ENCODE measurements at regions not wholly inside any gene's neighbourhood (a gene's known extent, or its start where the extent isn't known, plus 50 kb on each side); places are given as distances from the start of the nearest gene placed in this dataset.

DNA sequence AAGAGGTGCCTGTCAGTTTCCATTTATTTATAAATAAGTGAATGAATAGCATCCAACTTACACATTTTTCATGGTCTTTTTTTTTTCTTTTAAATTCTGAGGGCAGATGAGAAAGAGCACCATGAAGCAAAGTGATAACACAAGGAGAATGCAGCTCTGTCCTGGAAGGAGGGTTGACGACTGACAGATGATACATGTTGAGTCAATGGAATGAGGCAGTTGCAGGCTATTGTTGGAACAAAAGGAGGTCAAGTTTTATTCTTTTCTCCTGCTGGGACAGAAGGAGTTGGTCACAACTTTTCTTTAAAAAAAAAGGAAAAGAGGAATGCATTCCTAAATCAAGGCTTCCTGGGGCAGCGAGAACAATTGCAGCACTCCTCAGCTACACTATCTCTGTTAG is 119.9 kb upstream of the PLEKHG7 start:
- H3K9me3 Mint-ChIP-seq, result peaks cover 1% of the 10 kb centered on the region
- no peak overlapping the region for H3K4me3 Mint-ChIP-seq
- no peaks in the 10 kb centered on the region for H3K27me3 Mint-ChIP-seq
- no peaks in the 10 kb centered on the region for H3K4me1 Mint-ChIP-seq
- no peak for ATAC-seq (ENCODE audit: low read depth)
- no peak for DNase-seq (ENCODE audit: low spot score in 2 of 2)
- H3K36me3 Mint-ChIP-seq, result peaks cover 2% of the 10 kb centered on the region
- H3K27ac Mint-ChIP-seq, result no peak overlapping the region

DNA sequence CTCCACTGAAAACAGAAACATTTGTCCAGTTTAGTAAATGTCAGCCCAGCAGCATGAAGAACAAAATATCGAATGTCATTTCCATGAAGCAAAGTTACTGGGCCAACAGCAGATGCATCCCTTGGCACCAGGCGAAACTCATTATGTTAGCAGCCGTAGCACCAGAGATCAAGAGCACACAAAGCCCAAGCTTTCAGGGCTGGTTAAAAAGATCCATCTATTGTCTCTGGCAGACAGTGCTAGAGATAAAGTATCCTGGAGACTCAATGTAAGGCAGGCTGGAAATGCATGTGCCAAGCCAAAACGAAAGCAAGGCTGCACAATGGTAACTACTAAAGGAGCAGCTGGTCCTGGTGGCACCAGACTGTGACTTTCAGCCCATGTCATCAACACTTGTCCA is 120.3 kb upstream of the PLEKHG7 start:
- Mint-ChIP-seq H3K9me3 (peaks cover 1% of the 10 kb centered on the region), H3K4me1 (no peaks in the 10 kb centered on the region), H3K27me3 (no peaks in the 10 kb centered on the region), H3K4me3 (no peak overlapping the region), H3K36me3 (peaks cover 2% of the 10 kb centered on the region), H3K27ac (peak overlapping the region; percentile 35)
- DNase-seq (ENCODE audit: low spot score in 2 of 2) (no peak), ATAC-seq (ENCODE audit: low read depth) (no peak)

- DNase-seq (ENCODE audit: low spot score in 2 of 2), result no peak
- H3K9me3 Mint-ChIP-seq, result peaks cover 1% of the 10 kb centered on the region
- H3K27ac Mint-ChIP-seq, result peak overlapping the region; percentile 35
- no peak for ATAC-seq (ENCODE audit: low read depth)
- no peaks in the 10 kb centered on the region for H3K27me3 Mint-ChIP-seq
- no peaks in the 10 kb centered on the region for H3K4me1 Mint-ChIP-seq
- H3K4me3 Mint-ChIP-seq, result no peak overlapping the region
- peaks cover 2% of the 10 kb centered on the region for H3K36me3 Mint-ChIP-seq
Observed at GRCh38 chr12:92581604-92582003, 121.2 kb upstream of the PLEKHG7 start.

DNA sequence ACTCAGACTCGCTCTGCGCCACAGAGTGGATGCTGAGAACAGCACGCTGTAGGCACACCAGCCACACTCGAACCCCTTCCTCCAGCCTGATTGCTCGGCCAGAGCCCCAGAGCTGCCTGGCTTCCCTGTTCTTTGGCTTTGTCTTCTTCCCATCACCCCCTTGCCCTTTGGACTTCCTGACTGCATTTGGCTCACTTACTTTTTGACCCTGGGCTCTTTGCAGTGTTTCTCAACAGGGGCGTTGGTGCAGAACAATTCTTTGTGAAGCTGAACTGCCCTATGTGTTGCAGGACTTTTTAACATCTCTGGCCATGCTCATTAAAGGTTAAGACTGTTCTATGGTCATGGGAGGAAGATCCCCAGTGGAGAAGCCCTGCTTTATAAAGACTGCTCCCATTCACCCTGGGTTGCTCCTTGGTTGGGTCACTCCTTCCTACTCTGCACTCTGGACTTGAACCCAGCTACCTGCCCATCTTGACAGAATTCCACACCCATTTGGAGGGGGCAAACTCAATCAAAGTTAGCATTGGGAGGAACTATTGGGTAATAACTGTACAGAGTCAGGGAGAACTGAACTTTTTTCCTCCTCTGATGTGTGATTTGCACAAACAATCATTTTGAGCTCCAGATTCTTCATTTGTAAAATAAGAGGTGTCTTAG is 127.7 kb upstream of the PLEKHG7 start:
- no peaks in the 10 kb centered on the region for H3K27me3 Mint-ChIP-seq
- no peak overlapping the region for H3K27ac Mint-ChIP-seq
- H3K9me3 Mint-ChIP-seq, result peaks cover 2% of the 10 kb centered on the region
- peaks cover 4% of the 10 kb centered on the region for H3K4me1 Mint-ChIP-seq
- DNase-seq (ENCODE audit: low spot score in 2 of 2) (no peak), ATAC-seq (ENCODE audit: low read depth) (no peak)
- no peak overlapping the region for H3K4me3 Mint-ChIP-seq
- H3K36me3 Mint-ChIP-seq, result peaks cover 2% of the 10 kb centered on the region

GRCh38 chr12:92574051-92574783 is 128.6 kb upstream of the PLEKHG7 start:
- ATAC-seq (ENCODE audit: low read depth) (no peak), DNase-seq (ENCODE audit: low spot score in 2 of 2) (no peak)

DNA sequence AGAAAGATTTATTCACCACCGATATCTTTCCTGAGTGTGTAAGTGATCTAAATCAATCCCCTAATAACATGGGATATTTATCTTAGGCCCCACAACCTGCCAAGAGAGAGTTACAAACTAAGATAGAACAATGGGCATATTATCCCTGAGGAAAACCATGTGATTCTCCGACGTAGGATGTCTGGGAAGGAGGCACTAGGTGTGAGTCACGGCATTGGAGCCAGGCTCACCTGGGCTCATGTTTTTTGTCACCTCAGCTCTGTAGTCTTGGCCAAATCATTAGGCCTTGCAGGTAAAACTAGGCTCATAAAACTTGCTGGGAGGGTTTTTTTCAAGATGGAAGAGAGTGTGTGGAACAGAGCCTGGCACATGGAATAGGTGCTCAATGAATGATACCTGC is 129.7 kb upstream of the PLEKHG7 start:
- H3K36me3 Mint-ChIP-seq, result peaks cover 2% of the 10 kb centered on the region
- no peak overlapping the region for H3K4me3 Mint-ChIP-seq
- H3K9me3 Mint-ChIP-seq, result peaks cover 2% of the 10 kb centered on the region
- peaks cover 7% of the 10 kb centered on the region for H3K4me1 Mint-ChIP-seq
- peak overlapping the region; percentile 39 for H3K27ac Mint-ChIP-seq
- H3K27me3 Mint-ChIP-seq, result no peaks in the 10 kb centered on the region
- DNase-seq (ENCODE audit: low spot score in 2 of 2) (no peak), ATAC-seq (ENCODE audit: low read depth) (no peak)

More at GRCh38 chr12:92574051-92574783, 128.6 kb upstream of the PLEKHG7 start:
- Mint-ChIP-seq H3K4me1 (peaks cover 4% of the 10 kb centered on the region), H3K27me3 (no peaks in the 10 kb centered on the region), H3K36me3 (peaks cover 2% of the 10 kb centered on the region), H3K9me3 (peaks cover 2% of the 10 kb centered on the region), H3K4me3 (no peak overlapping the region), H3K27ac (no peak overlapping the region)

GRCh38 chr12:92571844-92572543 is 130.8 kb upstream of the PLEKHG7 start:
- ATAC-seq (ENCODE audit: low read depth) (no peak), DNase-seq (ENCODE audit: low spot score in 2 of 2) (no peak)
- H3K9me3 Mint-ChIP-seq, result peaks cover 2% of the 10 kb centered on the region
- no peak overlapping the region for H3K4me3 Mint-ChIP-seq
- peak overlapping the region; percentile 39 for H3K27ac Mint-ChIP-seq
- peaks cover 9% of the 10 kb centered on the region for H3K4me1 Mint-ChIP-seq
- H3K36me3 Mint-ChIP-seq, result peaks cover 5% of the 10 kb centered on the region
- H3K27me3 Mint-ChIP-seq, result no peaks in the 10 kb centered on the region

DNA sequence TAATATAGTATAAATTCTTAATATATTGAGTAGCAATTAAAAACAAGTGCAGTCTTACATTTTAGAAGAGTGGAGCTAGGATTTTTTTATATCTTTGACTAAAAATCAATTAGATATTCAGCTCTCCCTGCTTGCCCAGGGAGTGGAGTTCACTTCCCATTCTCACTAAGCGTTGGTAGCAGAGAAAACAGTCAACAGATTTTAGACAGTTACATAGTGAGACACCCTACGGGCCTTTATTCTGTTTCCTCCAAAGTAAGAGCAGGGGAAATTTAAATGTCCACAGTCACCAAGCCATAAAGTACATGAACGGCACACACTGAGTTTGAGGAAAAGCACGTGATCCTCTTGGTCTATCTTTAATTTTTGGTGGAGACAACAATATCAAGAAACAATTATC is 131.6 kb upstream of the PLEKHG7 start:
- H3K4me1 Mint-ChIP-seq, result peaks cover 9% of the 10 kb centered on the region
- ATAC-seq (ENCODE audit: low read depth), result no peak
- peaks cover 2% of the 10 kb centered on the region for H3K9me3 Mint-ChIP-seq
- no peaks in the 10 kb centered on the region for H3K27me3 Mint-ChIP-seq
- no peak overlapping the region for H3K4me3 Mint-ChIP-seq
- peaks cover 6% of the 10 kb centered on the region for H3K36me3 Mint-ChIP-seq
- H3K27ac Mint-ChIP-seq, result no peak overlapping the region
- no peak for DNase-seq (ENCODE audit: low spot score in 2 of 2)

DNA sequence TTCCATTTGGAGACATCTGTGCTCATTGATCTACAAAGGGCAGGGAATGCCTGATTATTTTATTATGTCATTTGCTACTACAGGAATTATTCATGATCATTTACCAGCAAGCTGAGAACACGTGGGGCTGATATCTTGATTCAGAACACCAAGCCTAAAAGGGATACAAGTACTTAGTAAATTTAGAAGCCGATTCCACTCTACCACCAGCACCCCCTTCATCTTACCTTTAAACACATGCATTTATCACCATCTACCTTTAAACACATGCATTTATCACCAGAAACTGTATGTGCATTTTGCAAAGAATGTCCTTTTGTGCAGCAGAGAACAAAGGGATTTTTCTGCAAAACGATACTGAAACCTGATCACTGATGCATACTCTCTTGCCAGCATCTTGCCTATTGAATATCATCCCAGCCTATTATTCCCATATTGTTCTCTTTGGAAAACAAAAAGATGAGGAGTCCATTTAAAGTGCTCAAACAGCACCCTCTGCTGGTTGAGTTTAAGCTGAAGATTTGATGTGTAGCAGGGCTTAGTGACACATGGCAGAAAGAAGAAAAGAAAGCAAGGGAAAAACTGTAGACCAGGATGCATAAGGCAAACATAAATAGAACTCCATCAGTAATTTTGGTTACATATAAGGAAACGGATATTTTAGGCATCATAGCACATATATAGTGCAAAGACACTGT is 132.6 kb upstream of the PLEKHG7 start:
- H3K4me3 Mint-ChIP-seq, result no peak overlapping the region
- ATAC-seq (ENCODE audit: low read depth), result peak; percentile 94
- peaks cover 10% of the 10 kb centered on the region for H3K36me3 Mint-ChIP-seq

GRCh38 chr12:92568691-92569090 is 134.1 kb upstream of the PLEKHG7 start:
- Mint-ChIP-seq H3K4me3 (no peak overlapping the region), H3K4me1 (peaks cover 18% of the 10 kb centered on the region), H3K27ac (no peak overlapping the region), H3K27me3 (no peaks in the 10 kb centered on the region), H3K36me3 (peaks cover 10% of the 10 kb centered on the region), H3K9me3 (peaks cover 2% of the 10 kb centered on the region)
- DNase-seq (ENCODE audit: low spot score in 2 of 2) (no peak), ATAC-seq (ENCODE audit: low read depth) (no peak)

More for the DNA sequence above, 132.6 kb upstream of the PLEKHG7 start:
- DNase-seq (ENCODE audit: low spot score in 2 of 2), result peak; percentile 58 to 67
- H3K9me3 Mint-ChIP-seq, result peaks cover 2% of the 10 kb centered on the region
- H3K27me3 Mint-ChIP-seq, result no peaks in the 10 kb centered on the region
- no peak overlapping the region for H3K27ac Mint-ChIP-seq
- peaks cover 13% of the 10 kb centered on the region for H3K4me1 Mint-ChIP-seq

GRCh38 chr12:92566448-92567019 is 136.3 kb upstream of the PLEKHG7 start:
- ATAC-seq (ENCODE audit: low read depth), result no peak
- Mint-ChIP-seq H3K27me3 (no peaks in the 10 kb centered on the region), H3K4me3 (no peak overlapping the region), H3K27ac (no peak overlapping the region), H3K9me3 (no peaks in the 10 kb centered on the region), H3K4me1 (peaks cover 25% of the 10 kb centered on the region), H3K36me3 (peaks cover 8% of the 10 kb centered on the region)
- DNase-seq (ENCODE audit: low spot score in 2 of 2), result no peak

DNA sequence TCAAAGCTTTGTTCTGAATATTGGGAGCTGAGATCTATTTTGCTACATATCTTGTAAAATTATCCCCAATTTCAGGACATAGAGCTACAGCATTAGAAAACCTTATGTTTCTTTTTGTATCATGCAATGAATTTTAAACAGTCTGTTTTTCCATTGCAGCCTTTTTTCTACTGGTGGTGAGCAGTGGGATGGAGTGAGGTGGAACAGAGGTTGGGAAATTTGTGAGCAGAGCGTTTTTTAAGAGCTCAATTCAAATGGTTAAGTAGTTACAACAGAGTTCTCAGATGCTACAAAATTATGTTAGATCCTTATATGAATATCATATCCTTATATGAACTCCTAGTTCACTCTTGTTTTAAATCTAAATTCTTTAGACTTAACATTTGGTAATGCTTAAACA is 139.0 kb upstream of the PLEKHG7 start:
- ATAC-seq (ENCODE audit: low read depth) (no peak), DNase-seq (ENCODE audit: low spot score in 2 of 2) (no peak)
- Mint-ChIP-seq H3K4me3 (peak overlapping the region; percentile 24), H3K4me1 (peaks cover 30% of the 10 kb centered on the region), H3K27me3 (no peaks in the 10 kb centered on the region), H3K27ac (peak overlapping the region; percentile 18), H3K36me3 (peaks cover 8% of the 10 kb centered on the region), H3K9me3 (peaks cover 2% of the 10 kb centered on the region)

GRCh38 chr12:92562063-92562734 is 140.6 kb upstream of the PLEKHG7 start:
- Mint-ChIP-seq H3K4me1 (peaks cover 38% of the 10 kb centered on the region), H3K4me3 (peak overlapping the region; percentile 1), H3K9me3 (peaks cover 2% of the 10 kb centered on the region), H3K27ac (peak overlapping the region; percentile 56), H3K27me3 (no peaks in the 10 kb centered on the region), H3K36me3 (peaks cover 6% of the 10 kb centered on the region)
- no peak for DNase-seq (ENCODE audit: low spot score in 2 of 2)
- ATAC-seq (ENCODE audit: low read depth), result no peak
